ENCODE measurements at regions not wholly inside any gene's neighbourhood (a gene's known extent, or its start where the extent isn't known, plus 50 kb on each side); places are given as distances from the start of the nearest gene placed in this dataset.

DNA sequence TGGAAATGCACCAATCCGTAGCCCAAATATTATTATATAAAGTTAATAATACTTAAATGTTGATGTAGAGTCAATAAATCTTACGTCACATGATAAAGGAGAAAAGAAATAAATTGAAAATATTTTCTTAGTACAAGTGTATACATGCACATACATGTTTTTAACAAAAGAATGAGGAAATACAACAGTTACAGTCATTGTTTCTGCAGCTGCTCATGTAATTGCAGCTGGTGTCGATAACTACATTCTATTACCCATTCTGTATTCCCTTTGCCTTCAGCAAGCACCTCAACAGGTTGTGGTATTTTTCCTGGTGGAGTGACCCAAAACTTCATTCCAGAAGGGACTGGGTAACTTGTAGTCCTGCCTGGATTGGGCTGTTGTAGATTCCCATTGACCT, 377.8 kb upstream of the FSIP2 start:
- TF ChIP-seq, protein P1, sequence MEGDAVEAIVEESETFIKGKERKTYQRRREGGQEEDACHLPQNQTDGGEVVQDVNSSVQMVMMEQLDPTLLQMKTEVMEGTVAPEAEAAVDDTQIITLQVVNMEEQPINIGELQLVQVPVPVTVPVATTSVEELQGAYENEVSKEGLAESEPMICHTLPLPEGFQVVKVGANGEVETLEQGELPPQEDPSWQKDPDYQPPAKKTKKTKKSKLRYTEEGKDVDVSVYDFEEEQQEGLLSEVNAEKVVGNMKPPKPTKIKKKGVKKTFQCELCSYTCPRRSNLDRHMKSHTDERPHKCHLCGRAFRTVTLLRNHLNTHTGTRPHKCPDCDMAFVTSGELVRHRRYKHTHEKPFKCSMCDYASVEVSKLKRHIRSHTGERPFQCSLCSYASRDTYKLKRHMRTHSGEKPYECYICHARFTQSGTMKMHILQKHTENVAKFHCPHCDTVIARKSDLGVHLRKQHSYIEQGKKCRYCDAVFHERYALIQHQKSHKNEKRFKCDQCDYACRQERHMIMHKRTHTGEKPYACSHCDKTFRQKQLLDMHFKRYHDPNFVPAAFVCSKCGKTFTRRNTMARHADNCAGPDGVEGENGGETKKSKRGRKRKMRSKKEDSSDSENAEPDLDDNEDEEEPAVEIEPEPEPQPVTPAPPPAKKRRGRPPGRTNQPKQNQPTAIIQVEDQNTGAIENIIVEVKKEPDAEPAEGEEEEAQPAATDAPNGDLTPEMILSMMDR (conservative IDR thresholded peaks at IDR 0.05; ENCODE audit: low read length) = no peak
- no peak for TF ChIP-seq EZH2phosphoT487 (IDR thresholded peaks at IDR 0.05; ENCODE audit: borderline replicate concordance, low read depth, low read length)
